Neutrophil (primary cell): ENCODE measurements at regions not wholly inside any gene's neighbourhood (a gene's known extent, or its start where the extent isn't known, plus 50 kb on each side); places are given as distances from the start of the nearest gene placed in this dataset.

Experiments
- H3K27ac ChIP-seq: fragments of 200-600 bp; sonication (generic); 2 replicates; pipeline ENCODE4 v1.5.1; 2016; ENCODE audit warnings: mild to moderate bottlenecking, moderate library complexity
- H3K27me3 ChIP-seq: fragments of 200-600 bp; sonication (generic); 2 replicates; pipeline ENCODE4 v1.6.0; 2016; ENCODE audit warnings: mild to moderate bottlenecking
- H3K36me3 ChIP-seq: fragments of 200-600 bp; sonication (generic); 2 replicates; pipeline ENCODE4 v1.5.1; 2017
- H3K4me1 ChIP-seq, 2 experiments: fragments of 200-600 bp in 1 of 2; sonication (generic) in 1 of 2; 1 replicate in 1 of 2; 2 replicates in 1 of 2; pipeline versions ENCODE4 v1.5.1 to v1.6.1; 2013 to 2016; ENCODE audit warnings: low read depth in 1 of 2, low read length in 1 of 2, mild to moderate bottlenecking in 1 of 2, moderate library complexity in 1 of 2; ENCODE audit not compliant: control insufficient read depth in 1 of 2, insufficient read depth in 1 of 2
- H3K4me3 ChIP-seq, 2 experiments: fragments of 200-600 bp in 1 of 2; sonication (generic) in 1 of 2; 1 replicate in 1 of 2; 2 replicates in 1 of 2; pipeline ENCODE4 v1.5.1; 2013 to 2016; ENCODE audit warnings: low read depth in 1 of 2, low read length in 1 of 2, mild to moderate bottlenecking in 1 of 2, moderate library complexity in 1 of 2
- H3K9me3 ChIP-seq: fragments of 200-600 bp; sonication (generic); 2 replicates; pipeline ENCODE4 v1.5.1; 2016
- CTCF ChIP-seq: fragments of 200-600 bp; sonication (generic); IDR thresholded peaks from 2 replicates; pipeline ENCODE4 v1.5.1; 2016; ENCODE audit warnings: antibody characterized with exemption

DNA sequence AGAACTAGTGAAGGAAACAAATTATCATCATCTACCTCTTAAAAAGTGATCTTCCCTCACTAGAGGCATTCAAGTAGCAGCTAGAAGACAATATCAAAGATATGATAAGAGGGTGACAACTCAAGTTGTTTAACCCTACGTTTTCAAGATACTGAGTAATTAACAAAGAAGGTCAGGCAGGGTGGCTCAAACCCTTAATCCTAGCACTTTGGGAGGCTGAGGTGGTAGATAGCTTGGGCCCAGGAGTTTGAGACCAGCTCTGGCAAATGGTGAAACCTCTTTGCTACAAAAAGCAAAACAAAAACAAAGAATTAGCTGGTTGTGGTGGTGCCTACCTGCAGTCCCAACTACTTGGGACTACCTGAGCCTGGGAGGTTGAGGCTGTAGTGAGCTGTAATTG lies 408.2 kb upstream of the TUSC1 start:
- H3K4me3 ChIP-seq: no peak overlapping the region
- H3K9me3 ChIP-seq: no peaks in the 10 kb centered on the region
- H3K36me3 ChIP-seq: no peaks in the 10 kb centered on the region
- no peak overlapping the region for H3K27ac ChIP-seq
- TF ChIP-seq CTCF: no peak
- no peaks in the 10 kb centered on the region for H3K27me3 ChIP-seq
- H3K4me1 ChIP-seq: no peaks in the 10 kb centered on the region

DNA sequence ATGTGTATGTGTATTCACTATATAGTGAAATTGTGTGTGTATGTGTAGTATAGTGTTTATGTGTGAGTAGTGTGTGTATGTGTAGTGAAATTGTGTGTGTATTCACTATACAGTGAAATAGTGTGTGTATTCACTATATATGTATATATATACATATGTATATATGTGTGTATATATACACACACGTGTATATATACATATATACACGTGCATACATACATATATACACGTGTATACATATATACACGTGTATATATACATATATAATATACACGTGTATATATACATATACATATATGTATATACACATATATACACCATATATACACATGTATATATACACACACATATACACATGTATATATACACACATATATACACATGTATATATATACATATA lies 403.6 kb upstream of the TUSC1 start:
- Histone ChIP-seq H3K36me3 (no peaks in the 10 kb centered on the region), H3K9me3 (no peaks in the 10 kb centered on the region), H3K27ac (no peak overlapping the region), H3K27me3 (no peaks in the 10 kb centered on the region), H3K4me1 (no peaks in the 10 kb centered on the region), H3K4me3 (no peak overlapping the region)
- TF ChIP-seq CTCF: no peak

- Histone ChIP-seq H3K36me3 (no peaks in the 10 kb centered on the region), H3K4me1 (no peaks in the 10 kb centered on the region), H3K27ac (no peak overlapping the region), H3K9me3 (no peaks in the 10 kb centered on the region), H3K27me3 (no peaks in the 10 kb centered on the region), H3K4me3 (no peak overlapping the region)
- TF ChIP-seq CTCF: no peak
Observed at GRCh38 chr9:26078706-26079105, 400.5 kb upstream of the TUSC1 start.

DNA sequence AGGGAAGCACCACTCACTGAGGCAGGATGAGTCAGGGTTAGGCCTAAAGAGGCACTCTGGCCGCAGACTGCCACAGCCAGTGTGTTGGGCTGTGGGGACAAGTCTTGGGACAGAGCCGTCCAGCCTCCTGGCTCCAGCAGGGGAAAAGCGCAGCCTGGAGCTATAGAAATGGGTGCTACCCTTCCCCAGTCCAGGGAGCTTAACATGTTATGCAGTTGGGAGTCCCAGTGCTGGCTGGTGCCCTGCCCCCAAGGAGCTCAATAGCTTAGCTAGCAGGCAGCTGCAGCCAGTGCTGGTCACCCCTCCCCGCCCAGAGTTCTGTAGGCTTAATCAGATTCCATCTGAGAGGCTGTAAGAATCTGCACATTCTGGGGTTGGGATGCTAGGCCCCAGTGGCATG lies 399.6 kb upstream of the TUSC1 start:
- Histone ChIP-seq H3K9me3 (no peaks in the 10 kb centered on the region), H3K4me1 (no peaks in the 10 kb centered on the region), H3K36me3 (no peaks in the 10 kb centered on the region), H3K4me3 (no peak overlapping the region), H3K27me3 (no peaks in the 10 kb centered on the region), H3K27ac (no peak overlapping the region)
- TF ChIP-seq CTCF: no peak

DNA sequence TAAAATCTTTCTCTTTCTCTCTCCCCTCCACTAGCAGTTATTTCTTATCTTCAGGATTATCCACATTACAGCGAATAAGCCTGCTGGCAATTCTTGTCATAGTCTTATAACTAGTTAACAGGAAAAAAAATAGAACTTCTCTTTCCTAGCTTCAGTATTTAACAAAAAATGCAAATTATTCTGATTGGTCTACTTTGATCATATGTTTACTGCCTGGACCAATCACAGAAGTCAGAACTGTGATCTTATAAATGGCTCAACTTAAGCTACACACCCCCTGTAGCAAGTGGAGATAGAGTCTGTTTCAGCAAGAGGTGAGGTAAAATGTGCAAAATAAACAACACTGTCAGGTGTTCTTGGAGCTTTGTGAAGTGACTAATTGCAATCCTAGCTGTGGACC lies 389.4 kb upstream of the TUSC1 start:
- no peaks in the 10 kb centered on the region for H3K36me3 ChIP-seq
- no peak for TF ChIP-seq CTCF
- H3K4me3 ChIP-seq: no peak overlapping the region
- no peak overlapping the region for H3K27ac ChIP-seq
- H3K9me3 ChIP-seq: no peaks in the 10 kb centered on the region
- no peaks in the 10 kb centered on the region for H3K4me1 ChIP-seq
- H3K27me3 ChIP-seq: no peaks in the 10 kb centered on the region

DNA sequence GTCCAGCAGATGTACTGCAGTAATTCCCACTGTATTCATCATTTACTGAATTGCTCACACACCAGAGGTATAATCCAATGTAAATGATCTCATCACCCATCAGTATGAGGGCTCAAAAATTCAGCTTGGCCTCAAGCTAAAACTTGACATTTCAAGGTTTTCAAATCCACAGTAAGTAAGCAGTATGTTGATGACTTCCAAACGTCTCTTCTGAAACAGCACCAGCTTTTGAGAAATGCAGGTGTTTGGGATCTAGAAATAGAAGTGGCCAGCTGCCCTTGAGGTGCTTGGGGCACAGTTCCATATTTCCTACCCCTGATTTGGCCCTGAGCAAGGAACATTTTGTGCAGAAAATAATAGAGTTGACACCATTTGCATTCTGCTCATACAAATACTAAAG lies 388.0 kb upstream of the TUSC1 start:
- no peaks in the 10 kb centered on the region for H3K9me3 ChIP-seq
- no peak overlapping the region for H3K27ac ChIP-seq
- H3K4me1 ChIP-seq: no peaks in the 10 kb centered on the region
- H3K36me3 ChIP-seq: no peaks in the 10 kb centered on the region
- H3K4me3 ChIP-seq: no peak overlapping the region
- no peaks in the 10 kb centered on the region for H3K27me3 ChIP-seq
- no peak for TF ChIP-seq CTCF
